Stimulated activated naive B cell treated with anti-CD40 and anti-IgM and Interleukin-4, amounts not matched to agents 10 μg/mL and 1 μg/mL and 100 μg/mL, for 72 hours (primary cell): ENCODE measurements at regions not wholly inside any gene's neighbourhood (a gene's known extent, or its start where the extent isn't known, plus 50 kb on each side); places are given as distances from the start of the nearest gene placed in this dataset.

Source experiments
- ATAC-seq, 2 donors: fragments of 150-1000 bp; cut with Tn5 transposase; replicated peaks; 2 replicates each; pipeline ENCODE4 v1.10.0; 2021; ENCODE audit warnings: moderate library complexity in 1 of 2
- DNase-seq: peaks from one replicate; pipeline ENCODE4 v3.0.0; 2021
- H3K27ac Mint-ChIP-seq: one replicate; pipeline ENCODE4 v1.8.0; 2022; ENCODE audit warnings: mild to moderate bottlenecking, mixed read lengths
- H3K27me3 Mint-ChIP-seq, 2 donors: one replicate each; pipeline ENCODE4 v1.8.0; 2022; ENCODE audit warnings: mixed read lengths in 2 of 2
- H3K36me3 Mint-ChIP-seq, 2 donors: one replicate each; pipeline ENCODE4 v1.8.0; 2022; ENCODE audit warnings: mixed read lengths in 2 of 2, mild to moderate bottlenecking in 1 of 2
- H3K4me1 Mint-ChIP-seq, 2 donors: one replicate each; pipeline ENCODE4 v1.8.0; 2022; ENCODE audit warnings: mixed read lengths in 2 of 2, mild to moderate bottlenecking in 1 of 2
- H3K4me3 Mint-ChIP-seq, 2 donors: one replicate each; pipeline ENCODE4 v1.8.0; 2022; ENCODE audit warnings: mild to moderate bottlenecking in 2 of 2, mixed read lengths in 2 of 2, moderate library complexity in 1 of 2
- H3K9me3 Mint-ChIP-seq, 2 donors: one replicate each; pipeline ENCODE4 v1.8.0; 2022; ENCODE audit warnings: mixed read lengths in 2 of 2, mild to moderate bottlenecking in 1 of 2

GRCh38 chr11:32015427-32015826 is 75.4 kb upstream of the RCN1 start:
- no peak for DNase-seq
- Mint-ChIP-seq H3K4me3 (no peak overlapping the region), H3K27ac (no peak overlapping the region), H3K36me3 (no peaks in the 10 kb centered on the region), H3K9me3 (peaks cover 0 to 2% of the 10 kb centered on the region in 2 donors), H3K27me3 (peaks cover 15 to 32% of the 10 kb centered on the region in 2 donors), H3K4me1 (no peaks in the 10 kb centered on the region)
- ATAC-seq = no peak

- DNase-seq = no peak
- peak in 1 of 2 donors; percentile 25 for ATAC-seq
- no peak overlapping the region for H3K4me3 Mint-ChIP-seq
- H3K27ac Mint-ChIP-seq = no peak overlapping the region
- no peaks in the 10 kb centered on the region for H3K4me1 Mint-ChIP-seq
- peaks cover 25 to 50% of the 10 kb centered on the region in 2 donors for H3K27me3 Mint-ChIP-seq
- no peaks in the 10 kb centered on the region for H3K36me3 Mint-ChIP-seq
- peaks cover 0 to 2% of the 10 kb centered on the region in 2 donors for H3K9me3 Mint-ChIP-seq
These were observed 77.3 kb upstream of the RCN1 start for GRCh38 chr11:32013603-32014002.

GRCh38 chr11:32012049-32012448 is 78.8 kb upstream of the RCN1 start:
- Mint-ChIP-seq H3K36me3 (no peaks in the 10 kb centered on the region), H3K4me1 (peaks cover 0 to 2% of the 10 kb centered on the region in 2 donors), H3K27ac (no peak overlapping the region), H3K27me3 (peaks cover 25 to 59% of the 10 kb centered on the region in 2 donors), H3K4me3 (no peak overlapping the region), H3K9me3 (peaks cover 0 to 2% of the 10 kb centered on the region in 2 donors)
- ATAC-seq (no peak), DNase-seq (no peak)

- H3K4me3 Mint-ChIP-seq = no peak overlapping the region
- DNase-seq = no peak
- H3K9me3 Mint-ChIP-seq = peaks cover 0 to 2% of the 10 kb centered on the region in 2 donors
- no peak for ATAC-seq
- peaks cover 22 to 66% of the 10 kb centered on the region in 2 donors for H3K27me3 Mint-ChIP-seq
- H3K36me3 Mint-ChIP-seq = no peaks in the 10 kb centered on the region
- peaks cover 6 to 11% of the 10 kb centered on the region in 2 donors for H3K4me1 Mint-ChIP-seq
- no peak overlapping the region for H3K27ac Mint-ChIP-seq
These were observed 81.9 kb upstream of the RCN1 start for GRCh38 chr11:32008880-32009551.

- DNase-seq (peak; percentile 27), ATAC-seq (peak; percentile 95 to 97)
- Mint-ChIP-seq H3K9me3 (peaks cover 0 to 2% of the 10 kb centered on the region in 2 donors), H3K36me3 (no peaks in the 10 kb centered on the region), H3K4me1 (peaks cover 6 to 11% of the 10 kb centered on the region in 2 donors), H3K27me3 (peaks cover 20 to 49% of the 10 kb centered on the region in 2 donors), H3K27ac (no peak overlapping the region), H3K4me3 (no peak overlapping the region)
These were observed 84.0 kb upstream of the RCN1 start for GRCh38 chr11:32006799-32007388.

GRCh38 chr11:32005786-32006416 is 85.0 kb upstream of the RCN1 start:
- DNase-seq (no peak), ATAC-seq (no peak)
- Mint-ChIP-seq H3K4me1 (peaks cover 6 to 11% of the 10 kb centered on the region in 2 donors), H3K27ac (no peak overlapping the region), H3K36me3 (no peaks in the 10 kb centered on the region), H3K27me3 (peaks cover 15 to 42% of the 10 kb centered on the region in 2 donors), H3K4me3 (no peak overlapping the region), H3K9me3 (peaks cover 0 to 2% of the 10 kb centered on the region in 2 donors)

GRCh38 chr11:32003335-32003734 is 87.5 kb upstream of the RCN1 start:
- DNase-seq = no peak
- no peak for ATAC-seq
- H3K36me3 Mint-ChIP-seq = no peaks in the 10 kb centered on the region
- H3K9me3 Mint-ChIP-seq = no peaks in the 10 kb centered on the region
- peaks cover 6 to 11% of the 10 kb centered on the region in 2 donors for H3K4me1 Mint-ChIP-seq
- no peak overlapping the region for H3K4me3 Mint-ChIP-seq
- no peak overlapping the region for H3K27ac Mint-ChIP-seq
- peaks cover 7 to 26% of the 10 kb centered on the region in 2 donors for H3K27me3 Mint-ChIP-seq

GRCh38 chr11:32002311-32002710 is 88.6 kb upstream of the RCN1 start:
- H3K4me3 Mint-ChIP-seq = no peak overlapping the region
- H3K27me3 Mint-ChIP-seq = peaks cover 12 to 28% of the 10 kb centered on the region in 2 donors
- ATAC-seq = no peak
- no peaks in the 10 kb centered on the region for H3K36me3 Mint-ChIP-seq
- H3K4me1 Mint-ChIP-seq = peaks cover 6 to 11% of the 10 kb centered on the region in 2 donors
- H3K27ac Mint-ChIP-seq = no peak overlapping the region
- no peaks in the 10 kb centered on the region for H3K9me3 Mint-ChIP-seq
- no peak for DNase-seq

GRCh38 chr11:31997955-31998354 is 92.9 kb upstream of the RCN1 start:
- H3K27ac Mint-ChIP-seq = no peak overlapping the region
- no peaks in the 10 kb centered on the region for H3K36me3 Mint-ChIP-seq
- DNase-seq (no peak), ATAC-seq (no peak)
- H3K27me3 Mint-ChIP-seq = peaks cover 15 to 16% of the 10 kb centered on the region in 2 donors
- peaks cover 2 to 5% of the 10 kb centered on the region in 2 donors for H3K4me1 Mint-ChIP-seq
- no peak overlapping the region for H3K4me3 Mint-ChIP-seq
- H3K9me3 Mint-ChIP-seq = no peaks in the 10 kb centered on the region

- Mint-ChIP-seq H3K27me3 (peaks cover 15 to 16% of the 10 kb centered on the region in 2 donors), H3K9me3 (no peaks in the 10 kb centered on the region), H3K36me3 (no peaks in the 10 kb centered on the region), H3K4me1 (peaks cover 2 to 5% of the 10 kb centered on the region in 2 donors), H3K4me3 (no peak overlapping the region), H3K27ac (no peak overlapping the region)
- ATAC-seq (no peak), DNase-seq (no peak)
These were observed 94.6 kb upstream of the RCN1 start for GRCh38 chr11:31996159-31996881.

- Mint-ChIP-seq H3K27me3 (peaks cover 14 to 15% of the 10 kb centered on the region in 2 donors), H3K4me1 (peaks cover 2 to 5% of the 10 kb centered on the region in 2 donors), H3K27ac (no peak overlapping the region), H3K36me3 (no peaks in the 10 kb centered on the region), H3K4me3 (no peak overlapping the region), H3K9me3 (no peaks in the 10 kb centered on the region)
- no peak for DNase-seq
- ATAC-seq = no peak
These were observed 95.3 kb upstream of the RCN1 start for GRCh38 chr11:31995525-31996094.

GRCh38 chr11:31995032-31995431 is 95.8 kb upstream of the RCN1 start:
- ATAC-seq (no peak), DNase-seq (no peak)
- no peaks in the 10 kb centered on the region for H3K36me3 Mint-ChIP-seq
- no peak overlapping the region for H3K4me3 Mint-ChIP-seq
- H3K27ac Mint-ChIP-seq = no peak overlapping the region
- H3K4me1 Mint-ChIP-seq = peaks cover 2 to 5% of the 10 kb centered on the region in 2 donors
- peaks cover 9 to 15% of the 10 kb centered on the region in 2 donors for H3K27me3 Mint-ChIP-seq
- no peaks in the 10 kb centered on the region for H3K9me3 Mint-ChIP-seq

- H3K9me3 Mint-ChIP-seq = no peaks in the 10 kb centered on the region
- H3K36me3 Mint-ChIP-seq = no peaks in the 10 kb centered on the region
- H3K4me3 Mint-ChIP-seq = no peak overlapping the region
- no peak for ATAC-seq
- H3K4me1 Mint-ChIP-seq = no peaks in the 10 kb centered on the region
- H3K27me3 Mint-ChIP-seq = peaks cover 32 to 39% of the 10 kb centered on the region in 2 donors
- no peak overlapping the region for H3K27ac Mint-ChIP-seq
- no peak for DNase-seq
These were observed 103.5 kb upstream of the RCN1 start for GRCh38 chr11:31987118-31988005.
